ENCODE measurements at regions not wholly inside any gene's neighbourhood (a gene's known extent, or its start where the extent isn't known, plus 50 kb on each side); places are given as distances from the start of the nearest gene placed in this dataset.

GRCh38 chr20:59376109-59376841 is 75.9 kb downstream of the EDN3 start:
- DNase-seq (ENCODE audit: low spot score), result peak; percentile 68

DNA sequence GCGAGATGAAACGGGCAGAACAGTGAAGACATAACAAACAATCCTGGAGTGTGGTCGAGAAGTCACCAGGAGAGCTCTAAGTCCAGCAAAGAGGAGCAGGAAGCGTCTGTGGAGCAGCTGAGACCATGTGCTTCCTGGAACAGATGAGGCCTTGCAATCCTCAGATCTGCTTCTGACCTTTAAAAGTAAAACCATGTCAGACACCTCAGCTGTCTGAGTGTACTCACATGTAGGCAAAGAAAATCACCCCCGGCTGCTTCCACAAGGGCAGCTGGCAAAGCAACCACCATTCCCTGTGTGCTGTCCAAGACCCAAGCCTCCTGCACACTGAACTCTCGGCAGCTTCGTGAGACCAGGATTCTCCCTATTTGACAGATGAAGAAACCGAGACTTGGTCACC is 76.6 kb downstream of the EDN3 start:
- peak; percentile 41 for DNase-seq (ENCODE audit: low spot score)

DNA sequence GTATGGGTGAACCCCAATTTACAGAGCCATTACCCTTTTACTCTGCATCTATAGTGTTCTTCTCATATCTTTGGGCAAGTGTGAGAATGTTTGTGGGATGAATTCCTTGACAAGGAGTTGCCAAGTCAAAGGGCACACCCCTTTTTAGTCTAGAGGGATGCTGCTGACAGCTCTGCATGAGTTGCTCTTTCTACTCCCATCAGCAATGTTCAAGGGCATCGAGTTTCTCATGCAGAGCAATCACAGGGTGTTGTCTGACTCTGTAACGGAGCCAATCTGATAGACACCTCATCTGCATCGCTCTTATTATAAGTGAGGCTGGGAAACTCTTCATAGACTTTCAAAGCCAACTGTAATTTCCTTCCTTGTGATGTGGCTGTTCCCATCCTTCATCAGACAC is 77.4 kb downstream of the EDN3 start:
- no peak for DNase-seq (ENCODE audit: low spot score)

DNA sequence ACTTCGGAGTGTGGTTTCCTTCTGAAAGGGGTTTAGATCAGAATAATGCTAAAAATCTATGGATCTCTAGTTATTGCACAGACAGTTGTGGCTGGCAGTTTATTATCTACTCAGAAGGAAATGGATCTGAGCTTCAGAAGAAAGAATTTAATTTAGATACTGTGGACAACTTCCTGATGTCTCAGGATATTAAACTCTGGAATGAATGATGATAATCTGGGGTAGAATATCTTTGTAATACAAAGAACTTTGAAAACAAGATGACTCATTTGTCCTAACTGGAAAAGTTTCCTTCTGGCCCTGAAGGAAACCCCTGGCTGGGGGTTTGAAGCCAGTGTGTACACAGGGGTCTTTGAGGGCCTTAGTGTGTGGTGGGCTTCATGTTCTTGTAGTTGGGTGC is 78.0 kb downstream of the EDN3 start:
- no peak for DNase-seq (ENCODE audit: low spot score)

- DNase-seq (ENCODE audit: low spot score), result no peak
Measured at GRCh38 chr20:59378966-59379365, 78.6 kb downstream of the EDN3 start.

- no peak for DNase-seq (ENCODE audit: low spot score)
Measured at GRCh38 chr20:59381689-59382088, 81.3 kb downstream of the EDN3 start.

DNA sequence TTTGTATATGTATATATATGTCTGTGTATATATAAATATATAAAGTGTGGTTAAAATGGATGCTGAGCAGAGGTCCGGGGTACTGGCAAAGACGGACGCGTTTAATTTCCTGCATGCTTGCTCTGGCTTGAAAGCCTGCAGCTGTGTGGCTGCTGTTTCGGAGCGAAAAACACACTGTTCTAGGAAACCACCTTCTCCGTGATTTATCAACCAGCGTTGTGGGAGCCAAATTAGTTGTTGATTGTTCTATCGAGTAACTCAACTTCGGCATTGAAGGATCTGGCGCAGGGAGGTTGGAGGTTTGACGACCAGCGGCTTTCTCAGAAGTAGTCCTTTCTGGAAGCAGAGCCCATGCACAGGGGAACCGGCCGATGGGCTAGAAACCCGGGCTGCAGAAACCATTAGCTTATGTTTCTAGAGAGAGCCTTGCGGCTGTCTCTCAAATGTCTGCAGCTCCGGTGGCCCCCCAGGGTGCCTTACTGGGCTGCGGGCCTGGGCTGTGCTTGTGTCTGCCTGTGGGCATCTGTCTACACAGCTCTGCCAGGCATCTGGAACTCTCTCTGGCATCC is 81.8 kb downstream of the EDN3 start:
- DNase-seq (ENCODE audit: low spot score), result peak; percentile 85

DNA sequence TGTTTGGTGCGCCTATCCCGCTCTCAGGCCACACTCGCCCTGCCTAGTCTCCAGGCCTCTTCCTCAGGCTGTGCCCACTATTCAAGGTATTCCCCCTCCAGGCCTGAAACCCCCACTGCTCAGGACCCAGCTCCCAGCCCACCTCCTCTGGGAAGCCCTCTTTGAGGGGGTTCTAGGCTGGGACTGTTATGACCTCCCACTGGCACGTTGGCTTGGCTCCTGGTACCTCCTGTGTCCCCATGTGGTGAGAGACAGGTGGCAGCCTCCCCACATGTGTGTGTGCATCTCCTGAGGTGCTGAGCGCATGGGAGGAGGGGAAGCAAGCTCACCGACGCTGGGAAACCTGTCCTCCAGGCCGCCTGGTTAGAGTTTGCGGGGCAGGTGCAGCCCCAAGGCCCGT is 82.5 kb downstream of the EDN3 start:
- peak; percentile 81 for DNase-seq (ENCODE audit: low spot score)

DNA sequence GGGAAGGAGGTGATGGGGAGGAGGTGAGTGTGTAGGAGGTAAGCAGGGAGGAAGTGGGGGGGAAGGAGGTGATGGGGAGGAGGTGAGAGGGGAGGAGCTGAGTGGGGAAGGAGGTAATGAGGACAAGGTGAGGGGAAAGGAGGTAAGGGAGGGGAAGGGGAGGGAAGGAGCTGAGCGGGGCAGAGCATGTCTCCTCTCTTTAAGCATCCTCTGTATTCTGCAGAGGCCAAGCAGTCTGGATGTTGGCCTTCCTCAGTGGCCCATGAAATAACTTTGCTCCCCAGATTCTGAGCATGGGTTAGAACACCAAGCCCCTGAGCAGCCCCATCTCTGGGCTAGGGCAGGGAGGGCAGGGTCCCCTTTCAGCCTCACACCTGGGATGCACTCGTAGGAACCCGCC is 84.6 kb downstream of the EDN3 start:
- no peak for DNase-seq (ENCODE audit: low spot score)

DNA sequence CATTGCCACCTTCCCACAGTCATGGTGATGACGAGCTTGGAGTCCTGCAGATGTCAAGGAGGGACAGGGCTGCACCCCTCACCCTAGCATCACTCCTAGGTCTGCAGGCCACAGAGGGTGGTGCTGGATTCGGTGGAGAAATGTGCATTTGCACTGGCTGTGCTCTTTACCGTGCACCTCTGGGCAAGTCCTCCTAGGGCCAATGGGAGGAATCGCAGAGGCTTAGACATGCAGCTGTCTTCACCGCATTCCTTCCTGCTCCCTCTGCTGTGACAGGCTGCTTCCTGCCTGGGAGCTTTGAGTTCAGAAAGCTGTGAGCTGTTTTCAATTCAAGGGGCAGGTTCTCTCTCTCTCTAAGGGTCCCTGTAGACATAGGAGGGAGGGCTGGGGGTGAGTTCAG is 85.1 kb downstream of the EDN3 start:
- DNase-seq (ENCODE audit: low spot score), result no peak

- DNase-seq (ENCODE audit: low spot score), result no peak
Measured at GRCh38 chr20:59386809-59387208, 86.4 kb downstream of the EDN3 start.

GRCh38 chr20:59387891-59388290 is 87.5 kb downstream of the EDN3 start:
- DNase-seq (ENCODE audit: low spot score), result no peak

GRCh38 chr20:59388402-59388801 is 88.0 kb downstream of the EDN3 start:
- no peak for DNase-seq (ENCODE audit: low spot score)

DNA sequence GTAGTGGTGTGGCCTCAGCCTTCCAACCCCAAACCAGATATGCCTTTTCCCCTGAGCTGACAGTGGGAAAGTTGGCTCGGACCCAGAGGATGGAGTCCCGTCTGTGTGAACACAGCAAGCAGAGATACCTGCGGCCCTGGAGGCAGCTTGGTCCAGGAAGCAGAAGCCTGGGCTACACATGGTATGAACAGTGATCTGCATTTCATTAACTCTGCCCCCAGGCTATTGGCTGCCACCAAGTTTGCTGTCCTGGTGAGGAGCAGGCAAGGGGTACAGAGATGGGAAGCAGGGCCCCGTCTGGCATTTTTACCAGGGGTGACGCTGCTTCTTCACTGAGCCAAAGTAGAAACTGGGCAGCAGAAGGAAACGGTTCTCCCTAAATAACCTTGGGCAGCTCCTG is 90.0 kb downstream of the EDN3 start:
- no peak for DNase-seq (ENCODE audit: low spot score)

DNA sequence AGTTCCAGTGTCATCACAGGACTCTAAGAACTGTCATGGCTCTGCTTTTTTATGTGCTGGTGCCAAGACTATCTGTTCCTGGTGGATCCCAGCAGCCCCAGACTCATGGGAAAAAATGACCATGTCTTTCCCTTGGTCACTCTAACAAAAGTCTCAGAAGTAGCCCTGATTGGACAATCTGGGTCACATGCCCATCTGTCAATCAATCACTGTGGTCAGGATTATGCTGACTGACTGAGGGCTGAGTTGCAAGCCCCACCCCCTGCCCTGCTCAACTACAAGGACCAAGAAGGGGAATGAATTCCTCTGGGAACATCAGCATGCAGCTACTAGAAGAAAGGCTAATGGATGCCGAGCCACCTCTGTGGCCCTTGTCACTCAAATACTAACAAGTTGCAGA is 91.6 kb downstream of the EDN3 start:
- DNase-seq (ENCODE audit: low spot score), result no peak

- DNase-seq (ENCODE audit: low spot score), result no peak
Measured at GRCh38 chr20:59392736-59393135, 92.3 kb downstream of the EDN3 start.

- no peak for DNase-seq (ENCODE audit: low spot score)
Measured at GRCh38 chr20:59393142-59393541, 92.7 kb downstream of the EDN3 start.

- no peak for DNase-seq (ENCODE audit: low spot score)
Measured at GRCh38 chr20:59395729-59396128, 95.3 kb downstream of the EDN3 start.

- DNase-seq (ENCODE audit: low spot score), result no peak
Measured at GRCh38 chr20:59398537-59399205, 98.3 kb downstream of the EDN3 start.

DNA sequence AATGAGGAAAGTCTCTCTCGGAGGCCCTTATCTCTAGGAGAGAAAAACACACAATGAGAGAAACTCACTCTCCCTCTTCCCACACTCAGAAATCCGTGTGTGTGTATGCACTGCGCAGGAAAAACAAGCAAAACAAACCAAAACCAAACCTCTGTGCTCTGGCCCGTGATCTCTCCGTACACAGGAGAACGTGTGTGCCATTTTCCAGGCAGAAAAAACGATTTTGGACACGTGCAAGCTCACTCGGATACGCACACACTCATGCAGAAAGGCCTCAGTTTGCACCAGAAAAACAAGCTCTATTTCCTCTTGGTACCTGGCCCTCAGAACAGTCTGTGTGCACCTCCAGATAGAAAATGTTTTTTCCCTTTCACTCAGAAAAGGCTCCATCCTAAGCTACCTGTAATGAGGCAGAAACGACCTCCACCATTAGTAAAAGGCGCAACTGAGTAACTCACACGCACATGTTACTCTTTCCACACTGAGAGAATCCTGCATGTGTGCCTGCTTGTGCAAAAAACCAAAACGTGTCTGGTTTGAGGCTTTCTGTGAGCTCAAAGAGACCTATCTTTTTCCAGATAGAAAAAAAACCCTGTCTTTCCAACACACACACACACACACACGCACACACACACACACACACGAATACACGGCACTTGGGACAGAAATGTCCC is 99.2 kb downstream of the EDN3 start:
- no peak for DNase-seq (ENCODE audit: low spot score)

GRCh38 chr20:59400708-59401107 is 100.3 kb downstream of the EDN3 start:
- DNase-seq (ENCODE audit: low spot score), result peak; percentile 11

GRCh38 chr20:59402681-59403080 is 102.3 kb downstream of the EDN3 start:
- DNase-seq (ENCODE audit: low spot score), result peak; percentile 1
